HG02678 (cell line): ENCODE measurements at regions not wholly inside any gene's neighbourhood (a gene's known extent, or its start where the extent isn't known, plus 50 kb on each side); places are given as distances from the start of the nearest gene placed in this dataset.

Source experiments
- ATAC-seq: cut with Tn5 transposase; IDR thresholded peaks from one replicate; pipeline ENCODE4 v1.9.1; 2021; ENCODE audit warnings: mild to moderate bottlenecking, moderate library complexity; ENCODE audit not compliant: unreplicated experiment

DNA sequence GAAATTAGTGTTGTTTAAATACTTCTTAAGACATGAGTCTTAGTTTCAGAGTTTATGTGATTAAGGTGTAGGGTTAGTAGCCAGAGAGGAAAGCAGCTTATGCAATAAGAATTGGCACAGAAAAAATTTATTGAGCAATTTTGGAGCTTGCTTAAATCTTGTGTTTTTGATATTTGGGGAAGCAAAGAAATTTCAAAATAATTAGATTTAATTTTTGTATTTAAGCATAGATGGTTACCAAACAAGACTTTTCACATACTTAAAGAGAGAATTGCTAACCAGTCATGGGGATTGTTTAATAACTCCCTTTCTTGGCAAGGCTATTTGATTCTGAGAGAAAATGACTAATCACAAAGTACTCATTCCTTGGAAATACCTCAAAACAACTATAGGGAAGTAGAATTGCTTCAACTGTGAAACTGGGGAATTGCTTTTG is 202.0 kb upstream of the GRID2 start:
- no peak for ATAC-seq

- no peak for ATAC-seq
Observed at GRCh38 chr4:92104506-92104905, 199.3 kb upstream of the GRID2 start.

- no peak for ATAC-seq
Observed at GRCh38 chr4:92106816-92107215, 196.9 kb upstream of the GRID2 start.

- no peak for ATAC-seq
Observed at GRCh38 chr4:92111493-92111892, 192.3 kb upstream of the GRID2 start.

- ATAC-seq = no peak
Observed at GRCh38 chr4:92112805-92113204, 191.0 kb upstream of the GRID2 start.

DNA sequence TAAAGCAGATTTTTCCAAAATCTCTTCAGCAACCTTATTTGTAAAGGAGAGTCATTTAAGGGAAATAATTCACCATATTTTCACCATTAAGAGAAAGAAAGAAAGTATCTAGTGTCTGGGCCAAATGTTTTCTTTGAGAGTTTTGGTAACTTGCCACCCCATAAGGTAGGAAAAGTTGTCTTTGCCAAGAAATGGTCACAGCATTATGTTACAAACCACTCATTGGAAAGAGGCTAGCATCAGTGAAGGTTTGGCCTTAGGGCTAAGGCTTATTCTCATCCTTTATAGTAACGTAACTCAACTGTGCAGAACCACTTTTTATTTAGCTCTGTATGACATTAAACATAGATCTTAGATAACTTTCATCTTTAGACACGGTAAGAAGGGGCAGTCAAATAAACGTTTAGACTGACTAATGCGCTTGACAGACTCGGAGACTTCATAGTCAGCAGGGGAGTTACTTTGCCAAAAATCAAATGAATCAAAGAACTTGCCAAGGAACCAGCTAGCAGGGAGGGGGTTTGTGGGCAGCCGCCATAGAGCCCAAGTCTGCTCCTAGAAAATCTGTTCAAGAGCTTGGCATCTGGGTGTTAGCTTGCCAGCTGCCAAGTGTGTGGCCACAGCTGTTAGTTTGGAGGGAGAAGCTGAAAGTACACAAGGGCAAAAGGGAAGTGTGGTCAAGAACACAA is 182.8 kb upstream of the GRID2 start:
- ATAC-seq = no peak

GRCh38 chr4:92122911-92123310 is 180.9 kb upstream of the GRID2 start:
- no peak for ATAC-seq

DNA sequence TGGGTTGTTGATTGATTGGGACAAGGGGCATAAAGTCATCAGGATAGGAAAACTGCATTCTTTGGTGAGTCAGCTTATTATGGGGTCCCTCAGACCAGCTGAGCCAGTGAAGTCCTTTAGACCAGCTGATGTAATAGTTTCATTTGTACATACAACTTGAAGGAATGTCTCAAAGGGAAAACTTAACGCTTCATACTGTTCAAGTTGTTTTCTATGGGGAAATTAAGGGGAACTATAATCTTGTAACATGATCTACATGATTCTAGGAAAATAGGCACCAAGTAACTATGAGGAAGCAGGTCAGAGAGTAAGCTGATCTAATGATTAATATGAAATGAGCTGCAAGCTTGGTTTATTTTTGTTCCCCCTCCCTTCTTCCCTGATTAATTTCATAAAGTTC is 175.1 kb upstream of the GRID2 start:
- no peak for ATAC-seq

DNA sequence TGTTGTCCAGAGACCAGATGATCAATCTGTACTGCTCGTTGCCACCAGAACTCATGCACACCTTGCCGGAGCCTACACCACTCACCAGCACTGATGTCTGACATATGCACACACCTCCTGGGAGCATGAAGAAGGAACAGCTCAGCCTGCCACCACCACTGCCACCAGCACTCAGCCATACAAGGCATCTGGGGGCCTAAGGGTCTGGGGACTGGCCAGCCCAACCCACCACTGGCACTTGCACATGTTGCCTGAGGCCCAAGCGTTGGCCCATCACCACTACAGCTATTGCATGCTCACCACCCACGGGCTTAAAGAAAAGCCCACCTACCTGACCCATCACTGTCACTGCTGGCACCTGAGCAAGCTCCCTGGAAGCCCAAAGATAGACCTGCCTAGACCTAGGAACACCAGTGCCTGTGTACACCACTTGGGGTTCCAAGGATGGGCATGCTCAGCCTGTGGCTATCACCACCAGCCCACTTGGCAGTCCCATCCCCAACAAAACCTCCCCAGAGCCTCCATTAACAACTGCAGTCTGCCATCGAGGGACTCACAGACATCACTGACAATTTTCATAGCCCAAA is 174.3 kb upstream of the GRID2 start:
- ATAC-seq = no peak

DNA sequence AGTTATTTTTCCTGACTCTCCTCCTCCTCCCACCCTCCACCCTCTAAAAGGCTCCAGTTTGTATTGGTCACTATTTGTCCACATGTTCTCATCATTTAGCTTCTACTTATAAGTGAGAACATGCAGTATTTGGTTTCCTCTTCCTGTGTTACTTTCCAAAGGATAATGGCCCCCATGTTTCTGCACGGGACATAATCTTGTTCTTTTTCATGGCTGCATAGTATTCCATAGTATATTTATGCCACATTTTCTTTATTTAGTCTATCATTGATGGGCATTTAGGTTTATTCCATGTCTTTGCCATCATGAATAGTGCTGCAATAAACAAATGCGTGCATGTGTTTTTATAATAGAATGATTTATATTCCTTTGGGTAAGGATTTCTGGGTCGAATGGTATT is 167.3 kb upstream of the GRID2 start:
- ATAC-seq = no peak

DNA sequence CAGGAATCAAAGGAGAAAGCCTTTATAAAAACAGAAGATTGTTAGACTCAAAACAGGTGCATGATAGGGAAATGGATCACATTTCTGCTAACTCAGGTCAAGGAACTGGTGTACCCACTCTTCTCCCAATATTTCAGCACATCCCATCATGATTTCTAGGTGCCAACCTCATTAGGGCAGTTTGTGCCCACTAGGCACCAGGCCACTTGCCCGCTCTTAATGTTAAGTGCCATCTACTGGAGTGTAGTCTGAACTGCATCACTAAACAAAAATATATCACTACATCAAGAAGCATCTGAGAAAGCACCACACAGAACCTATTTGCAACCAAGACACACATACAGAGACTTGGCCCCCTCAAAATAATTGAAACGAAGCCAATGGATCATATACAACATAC is 140.4 kb upstream of the GRID2 start:
- ATAC-seq = no peak

DNA sequence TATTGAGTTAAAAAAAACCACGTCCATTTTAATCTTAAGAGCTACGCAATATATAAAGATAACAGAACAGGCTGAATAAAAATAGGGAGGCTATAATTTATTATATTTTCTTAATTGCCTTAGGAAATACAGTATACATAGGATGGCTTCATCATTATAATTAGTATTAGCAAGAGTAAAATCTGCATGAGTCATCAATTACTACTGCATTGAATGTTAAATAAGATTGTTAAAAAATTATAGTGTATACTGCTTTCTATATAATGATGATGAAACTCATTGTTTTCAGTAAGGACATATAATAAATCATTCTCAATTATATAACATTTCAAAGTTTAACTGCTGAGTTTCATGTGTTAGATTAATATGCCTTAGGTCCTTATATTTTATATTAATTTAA is 133.4 kb upstream of the GRID2 start:
- ATAC-seq = no peak

GRCh38 chr4:92172203-92172602 is 131.6 kb upstream of the GRID2 start:
- ATAC-seq = no peak

GRCh38 chr4:92175250-92175649 is 128.5 kb upstream of the GRID2 start:
- ATAC-seq = no peak

DNA sequence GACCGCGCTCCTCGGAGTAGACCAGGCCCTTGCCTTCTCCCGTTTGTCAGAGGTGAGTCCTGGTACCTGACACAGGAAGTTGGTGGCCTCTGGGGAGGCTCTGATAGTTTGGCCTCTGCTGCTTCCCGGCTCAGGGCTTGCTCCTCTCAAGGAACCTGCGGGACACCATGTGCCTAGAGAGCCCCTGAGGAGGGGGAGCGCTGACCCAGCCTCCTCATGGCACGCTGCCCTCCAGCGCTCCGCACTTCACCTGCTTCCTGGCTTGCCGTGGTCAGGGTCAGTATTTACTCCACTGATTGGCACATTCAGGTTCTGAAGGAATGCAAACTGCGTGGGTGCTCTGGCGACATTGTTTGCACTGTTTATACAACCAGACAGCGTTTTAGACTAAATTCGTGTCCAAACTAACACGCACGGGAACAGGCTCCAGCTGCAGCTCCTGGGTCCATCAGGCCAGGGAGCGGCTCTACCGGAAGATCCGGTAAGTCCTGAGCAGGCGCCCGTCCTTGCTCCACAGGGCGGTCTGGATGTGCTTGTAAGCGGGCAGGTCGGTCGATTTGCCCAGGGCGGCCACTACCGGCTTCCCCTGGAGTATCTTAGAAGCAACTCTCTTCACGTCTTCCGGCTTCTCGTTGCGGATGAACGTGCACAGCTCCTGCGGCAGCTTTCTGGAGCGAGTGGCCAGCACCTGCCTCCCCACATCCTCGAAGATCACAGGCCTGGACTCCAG is 121.6 kb upstream of the GRID2 start:
- no peak for ATAC-seq

GRCh38 chr4:92182736-92183407 is 120.9 kb upstream of the GRID2 start:
- no peak for ATAC-seq

GRCh38 chr4:92183825-92184224 is 119.9 kb upstream of the GRID2 start:
- ATAC-seq = no peak

- no peak for ATAC-seq
Observed at GRCh38 chr4:92184566-92184965, 119.2 kb upstream of the GRID2 start.

DNA sequence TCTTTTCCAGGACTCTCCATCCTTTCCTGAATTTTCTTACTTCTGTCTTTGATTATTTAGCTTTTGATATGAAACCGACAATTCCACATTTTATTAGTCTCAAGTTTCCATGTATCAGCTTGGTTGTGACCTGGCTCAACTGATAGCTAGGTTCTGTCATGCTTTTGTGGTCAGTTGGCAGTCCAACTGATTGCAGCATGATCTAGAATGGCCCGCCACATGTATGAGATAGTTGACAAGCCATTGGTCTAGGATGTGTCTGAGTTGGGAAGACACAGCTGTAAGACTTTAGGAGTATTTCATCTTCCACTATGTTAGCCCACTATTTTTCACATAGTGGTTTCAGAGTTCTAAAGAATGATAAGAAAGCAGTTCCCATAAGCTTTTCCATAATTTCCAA is 117.5 kb upstream of the GRID2 start:
- ATAC-seq = no peak

DNA sequence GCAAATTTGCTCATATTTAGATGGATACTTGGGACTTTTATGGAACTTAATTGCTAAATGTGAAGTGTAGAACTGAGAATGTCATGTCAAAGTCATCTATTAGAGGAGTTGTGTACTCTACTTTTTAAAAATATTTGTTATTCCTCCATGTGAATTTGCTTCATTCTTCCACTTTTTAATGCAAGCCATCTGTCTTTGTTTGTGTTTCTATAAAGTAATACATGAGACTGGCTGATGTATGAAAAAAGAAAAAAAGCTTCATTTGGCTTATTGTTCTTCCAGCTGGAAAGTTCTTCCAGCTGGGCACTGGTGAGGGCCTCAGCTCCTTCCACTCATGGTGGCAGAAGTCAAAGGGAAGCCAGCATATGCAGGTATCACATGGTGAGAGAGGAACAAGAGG is 114.6 kb upstream of the GRID2 start:
- ATAC-seq = no peak

DNA sequence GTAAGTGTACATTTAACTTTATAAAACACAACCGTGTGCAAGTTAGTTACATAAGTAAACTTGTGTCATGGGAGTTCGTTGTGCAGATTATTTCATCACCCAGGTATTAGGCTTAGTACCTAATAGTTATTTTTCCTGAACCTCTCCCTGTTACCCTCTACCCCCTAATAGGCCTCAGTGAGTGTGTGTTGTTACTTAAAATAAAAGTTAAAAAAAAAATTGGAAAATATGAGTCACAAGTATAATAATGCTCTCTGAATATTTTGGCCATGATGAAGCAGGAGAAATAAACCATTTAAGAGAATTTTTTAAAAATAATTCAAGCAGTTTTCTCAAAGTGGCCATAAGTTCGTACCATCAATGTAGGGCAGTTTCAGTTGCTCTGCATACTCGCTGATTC is 105.1 kb upstream of the GRID2 start:
- no peak for ATAC-seq

DNA sequence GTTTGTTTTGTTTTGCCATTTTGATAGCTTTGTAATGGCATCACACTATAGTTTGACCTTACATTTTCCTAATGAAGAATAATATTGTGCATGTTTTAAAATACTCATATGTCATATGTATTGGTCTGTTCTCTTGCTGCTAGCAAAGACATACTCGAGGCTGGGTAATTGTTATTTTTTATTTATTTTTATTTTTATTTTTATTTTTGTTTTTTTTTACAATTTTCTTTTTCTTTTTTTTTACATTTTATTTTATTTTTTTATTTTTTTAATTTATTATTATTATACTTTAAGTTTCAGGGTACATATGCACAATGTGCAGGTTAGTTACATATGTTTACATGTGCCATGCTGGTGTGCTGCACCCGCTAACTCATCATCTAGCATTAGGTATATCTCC is 104.6 kb upstream of the GRID2 start:
- no peak for ATAC-seq
